Natural killer cell (primary cell): ENCODE measurements at regions not wholly inside any gene's neighbourhood (a gene's known extent, or its start where the extent isn't known, plus 50 kb on each side); places are given as distances from the start of the nearest gene placed in this dataset.

Source experiments
- ATAC-seq, 3 donors: fragments of 150-1000 bp in 2 of 3; fragments of 200-7000 bp in 1 of 3; cut with Tn5 transposase; 1 replicate in 1 of 3; 2 replicates in 2 of 3; pipeline ENCODE4 v1.10.0; 2021; ENCODE audit warnings: mild to moderate bottlenecking in 2 of 3, moderate library complexity in 2 of 3
- DNase-seq, 2 donors: peaks; one replicate each; pipeline versions ENCODE4 v3.0.0 to v3.0.0-alpha.2; 2013 to 2021; ENCODE audit warnings: mixed read lengths in 1 of 2
- H3K27ac ChIP-seq: one replicate; pipeline ENCODE4 v1.5.1; 2013; ENCODE audit warnings: mild to moderate bottlenecking, low read length
- H3K27me3 ChIP-seq: one replicate; pipeline ENCODE4 v1.6.1; 2013; ENCODE audit warnings: low read length; ENCODE audit not compliant: control insufficient read depth, insufficient read depth
- H3K36me3 ChIP-seq: one replicate; pipeline ENCODE4 v1.6.1; 2013; ENCODE audit warnings: low read length; ENCODE audit not compliant: control insufficient read depth, insufficient read depth
- H3K4me1 ChIP-seq: one replicate; pipeline ENCODE4 v1.6.1; 2013; ENCODE audit warnings: low read length; ENCODE audit not compliant: control insufficient read depth, insufficient read depth
- H3K4me3 ChIP-seq: one replicate; pipeline ENCODE4 v1.5.1; 2013; ENCODE audit warnings: low read length
- H3K9me3 ChIP-seq: one replicate; pipeline ENCODE4 v1.6.1; 2013; ENCODE audit warnings: low read length; ENCODE audit not compliant: control insufficient read depth, insufficient read depth
- H3K27ac Mint-ChIP-seq, 2 donors: one replicate each; pipeline ENCODE4 v1.8.0; 2022; ENCODE audit warnings: mild to moderate bottlenecking in 2 of 2, mixed read lengths in 2 of 2, moderate library complexity in 1 of 2
- H3K27me3 Mint-ChIP-seq, 2 donors: one replicate each; pipeline ENCODE4 v1.8.0; 2022; ENCODE audit warnings: low read depth in 2 of 2, mixed read lengths in 2 of 2
- H3K36me3 Mint-ChIP-seq: one replicate; pipeline ENCODE4 v1.8.0; 2022; ENCODE audit warnings: mixed read lengths
- H3K4me1 Mint-ChIP-seq, 2 donors: one replicate each; pipeline ENCODE4 v1.8.0; 2022; ENCODE audit warnings: mixed read lengths in 2 of 2
- H3K4me3 Mint-ChIP-seq: one replicate; pipeline ENCODE4 v1.8.0; 2022; ENCODE audit warnings: mild to moderate bottlenecking, moderate library complexity, mixed read lengths
- H3K9me3 Mint-ChIP-seq, 2 donors: one replicate each; pipeline ENCODE4 v1.8.0; 2022; ENCODE audit warnings: mixed read lengths in 2 of 2
- WGBS: methylation state at CpG from one replicate; pipeline ENCODE4 v1.1.7; 2013; ENCODE audit warnings: missing lambda C conversion rate; ENCODE audit not compliant: insufficient coverage; 5-methylcytosine and 5-hydroxymethylcytosine counted together
- intact Hi-C: fragments of 100-400 bp; cut with micrococcal nuclease; formaldehyde crosslinking; loops from one replicate; pipeline ENCODE4 v1.14.2; 2022
- TF ChIP-seq, protein P1 (sequence below): fragments of 200-600 bp; IDR thresholded peaks from one replicate; pipeline ENCODE4 v1.8.0; 2022; ENCODE audit warnings: antibody characterized with exemption

DNA sequence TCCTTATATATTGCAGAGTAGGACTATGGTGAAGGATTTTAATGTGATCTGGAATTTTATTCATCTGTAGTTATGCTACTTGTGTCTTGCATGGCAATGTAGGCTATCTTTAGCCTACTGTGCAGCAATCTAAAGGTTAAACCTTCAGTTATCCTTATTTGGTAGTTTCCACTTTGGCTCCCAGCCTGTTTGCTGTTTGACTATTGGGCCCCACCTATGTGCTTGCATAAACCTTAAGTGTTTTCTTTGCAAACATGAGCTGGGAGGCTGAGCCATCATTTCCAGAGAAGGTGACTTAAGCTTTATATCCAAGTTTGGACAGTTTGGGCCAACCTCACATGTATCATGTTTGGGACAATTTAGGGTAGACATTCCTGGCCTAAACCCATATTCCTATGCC, 537.5 kb downstream of the BTBD3 start:
- no peak overlapping the region for H3K27ac ChIP-seq
- H3K27ac Mint-ChIP-seq, result no peak overlapping the region
- TF ChIP-seq, protein P1, sequence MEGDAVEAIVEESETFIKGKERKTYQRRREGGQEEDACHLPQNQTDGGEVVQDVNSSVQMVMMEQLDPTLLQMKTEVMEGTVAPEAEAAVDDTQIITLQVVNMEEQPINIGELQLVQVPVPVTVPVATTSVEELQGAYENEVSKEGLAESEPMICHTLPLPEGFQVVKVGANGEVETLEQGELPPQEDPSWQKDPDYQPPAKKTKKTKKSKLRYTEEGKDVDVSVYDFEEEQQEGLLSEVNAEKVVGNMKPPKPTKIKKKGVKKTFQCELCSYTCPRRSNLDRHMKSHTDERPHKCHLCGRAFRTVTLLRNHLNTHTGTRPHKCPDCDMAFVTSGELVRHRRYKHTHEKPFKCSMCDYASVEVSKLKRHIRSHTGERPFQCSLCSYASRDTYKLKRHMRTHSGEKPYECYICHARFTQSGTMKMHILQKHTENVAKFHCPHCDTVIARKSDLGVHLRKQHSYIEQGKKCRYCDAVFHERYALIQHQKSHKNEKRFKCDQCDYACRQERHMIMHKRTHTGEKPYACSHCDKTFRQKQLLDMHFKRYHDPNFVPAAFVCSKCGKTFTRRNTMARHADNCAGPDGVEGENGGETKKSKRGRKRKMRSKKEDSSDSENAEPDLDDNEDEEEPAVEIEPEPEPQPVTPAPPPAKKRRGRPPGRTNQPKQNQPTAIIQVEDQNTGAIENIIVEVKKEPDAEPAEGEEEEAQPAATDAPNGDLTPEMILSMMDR, result no peak
- no peaks in the 10 kb centered on the region for H3K27me3 ChIP-seq
- ATAC-seq, result no peak
- H3K4me3 Mint-ChIP-seq, result no peak overlapping the region
- H3K36me3 ChIP-seq, result no peaks in the 10 kb centered on the region
- H3K36me3 Mint-ChIP-seq, result no peaks in the 10 kb centered on the region
- no peaks in the 10 kb centered on the region for H3K27me3 Mint-ChIP-seq
- H3K9me3 ChIP-seq, result peaks cover 3% of the 10 kb centered on the region
- no peak for DNase-seq
- no peaks in the 10 kb centered on the region for H3K4me1 Mint-ChIP-seq
- H3K4me3 ChIP-seq, result no peak overlapping the region
- H3K4me1 ChIP-seq, result no peaks in the 10 kb centered on the region
- intact Hi-C loops, result no loop called here
- peaks cover 2 to 10% of the 10 kb centered on the region in 2 donors for H3K9me3 Mint-ChIP-seq

DNA sequence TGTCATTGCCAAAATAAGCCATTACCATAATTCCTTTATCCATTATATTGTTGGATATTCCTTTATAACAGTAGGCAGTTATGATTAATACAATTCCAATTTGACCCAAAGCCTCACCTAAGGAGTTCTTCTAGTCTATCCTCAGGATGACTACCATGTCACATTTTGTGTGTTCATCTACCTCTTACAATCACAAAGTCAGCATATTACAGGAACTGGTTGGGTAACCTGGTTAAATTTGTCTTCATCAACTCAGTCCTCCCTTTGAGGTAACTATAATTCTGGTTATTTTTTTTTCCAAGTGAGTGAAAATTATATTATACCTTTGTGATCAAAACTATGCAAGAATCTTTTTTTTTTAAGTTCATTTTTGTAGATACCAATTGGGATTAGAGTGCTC, 540.5 kb downstream of the BTBD3 start:
- ATAC-seq, result no peak

DNA sequence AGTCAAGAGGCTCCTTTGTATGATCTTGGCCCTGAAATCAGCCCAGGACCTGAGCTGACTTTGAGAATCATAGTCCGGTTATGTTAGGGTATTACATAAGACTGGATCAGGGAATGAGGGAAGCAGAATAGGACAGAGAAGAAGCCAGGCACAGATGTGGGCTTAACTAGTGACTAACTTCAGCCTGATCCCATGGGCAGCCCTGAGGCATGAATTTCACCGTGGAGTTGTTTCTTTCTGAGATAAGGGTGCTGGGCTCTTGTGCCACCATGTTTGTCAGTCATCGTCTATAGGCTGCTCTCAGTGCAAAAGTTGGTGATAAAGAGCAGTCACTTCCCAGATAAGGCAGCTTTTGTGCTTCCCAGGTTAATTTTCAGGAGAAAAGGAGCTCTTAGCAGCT, 544.7 kb upstream of the SPTLC3 start:
- DNase-seq, result no peak
- Histone ChIP-seq H3K27me3 (no peaks in the 10 kb centered on the region), H3K27ac (no peak overlapping the region), H3K4me3 (no peak overlapping the region), H3K4me1 (no peaks in the 10 kb centered on the region), H3K9me3 (peaks cover 5% of the 10 kb centered on the region), H3K36me3 (no peaks in the 10 kb centered on the region)
- H3K9me3 Mint-ChIP-seq, result peaks cover 17 to 19% of the 10 kb centered on the region in 2 donors
- WGBS, result 84% methylated on average over 3 of the region's 3 CpGs
- H3K36me3 Mint-ChIP-seq, result peaks cover 6% of the 10 kb centered on the region
- intact Hi-C loops, result no loop called here
- H3K27ac Mint-ChIP-seq, result no peak overlapping the region
- H3K27me3 Mint-ChIP-seq, result no peaks in the 10 kb centered on the region
- no peak for ATAC-seq
- H3K4me1 Mint-ChIP-seq, result no peaks in the 10 kb centered on the region
- H3K4me3 Mint-ChIP-seq, result no peak overlapping the region
- TF ChIP-seq, protein P1, result no peak

More for the DNA sequence above, 540.5 kb downstream of the BTBD3 start:
- H3K9me3 Mint-ChIP-seq, result peaks cover 10 to 21% of the 10 kb centered on the region in 2 donors
- H3K4me1 ChIP-seq, result no peaks in the 10 kb centered on the region
- H3K27ac Mint-ChIP-seq, result no peak overlapping the region
- H3K36me3 Mint-ChIP-seq, result peaks cover 6% of the 10 kb centered on the region
- H3K36me3 ChIP-seq, result no peaks in the 10 kb centered on the region
- H3K27me3 Mint-ChIP-seq, result no peaks in the 10 kb centered on the region
- no peak overlapping the region for H3K4me3 Mint-ChIP-seq
- TF ChIP-seq, protein P1, result no peak
- DNase-seq, result no peak
- no peak overlapping the region for H3K4me3 ChIP-seq
- H3K4me1 Mint-ChIP-seq, result no peaks in the 10 kb centered on the region
- no peaks in the 10 kb centered on the region for H3K9me3 ChIP-seq
- no peaks in the 10 kb centered on the region for H3K27me3 ChIP-seq
- no peak overlapping the region for H3K27ac ChIP-seq
- intact Hi-C loops, result no loop called here

DNA sequence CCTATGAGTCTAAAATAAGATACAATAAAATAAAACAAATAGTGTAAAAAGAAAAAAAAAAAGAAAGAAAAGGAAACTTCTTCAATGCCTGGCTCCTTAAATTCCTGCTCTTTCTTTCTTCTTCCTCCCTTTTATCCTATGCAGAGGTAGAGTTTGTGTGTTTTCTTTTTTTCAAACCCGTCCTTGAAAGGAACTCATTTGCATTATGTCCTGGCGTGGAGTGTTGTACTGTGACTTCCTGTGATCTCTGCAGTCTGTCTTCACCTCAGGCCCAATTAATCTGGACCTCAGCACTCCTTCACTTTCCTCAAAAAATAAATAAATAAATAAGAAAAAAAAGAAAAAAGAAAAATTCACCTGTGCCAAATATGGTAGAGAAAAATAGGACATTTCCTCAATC, 541.9 kb upstream of the SPTLC3 start:
- Mint-ChIP-seq H3K36me3 (no peaks in the 10 kb centered on the region), H3K27ac (no peak overlapping the region), H3K4me1 (no peaks in the 10 kb centered on the region), H3K9me3 (peaks cover 16 to 20% of the 10 kb centered on the region in 2 donors), H3K27me3 (no peaks in the 10 kb centered on the region), H3K4me3 (no peak overlapping the region)
- TF ChIP-seq, protein P1, result no peak
- Histone ChIP-seq H3K9me3 (peaks cover 5% of the 10 kb centered on the region), H3K27ac (no peak overlapping the region), H3K4me3 (no peak overlapping the region), H3K4me1 (no peaks in the 10 kb centered on the region), H3K36me3 (no peaks in the 10 kb centered on the region), H3K27me3 (no peaks in the 10 kb centered on the region)
- no CpG with 5 or more reads among the region's 2 CpGs for WGBS
- ATAC-seq, result no peak
- DNase-seq, result no peak
- intact Hi-C loops, result no loop called here
